GM21423 (cell line): ENCODE measurements at regions not wholly inside any gene's neighbourhood (a gene's known extent, or its start where the extent isn't known, plus 50 kb on each side); places are given as distances from the start of the nearest gene placed in this dataset.

ENCODE experiments used
- ATAC-seq: cut with Tn5 transposase; IDR thresholded peaks from one replicate; pipeline ENCODE4 v1.9.1; 2021; ENCODE audit warnings: mild to moderate bottlenecking, moderate library complexity; ENCODE audit not compliant: unreplicated experiment

DNA sequence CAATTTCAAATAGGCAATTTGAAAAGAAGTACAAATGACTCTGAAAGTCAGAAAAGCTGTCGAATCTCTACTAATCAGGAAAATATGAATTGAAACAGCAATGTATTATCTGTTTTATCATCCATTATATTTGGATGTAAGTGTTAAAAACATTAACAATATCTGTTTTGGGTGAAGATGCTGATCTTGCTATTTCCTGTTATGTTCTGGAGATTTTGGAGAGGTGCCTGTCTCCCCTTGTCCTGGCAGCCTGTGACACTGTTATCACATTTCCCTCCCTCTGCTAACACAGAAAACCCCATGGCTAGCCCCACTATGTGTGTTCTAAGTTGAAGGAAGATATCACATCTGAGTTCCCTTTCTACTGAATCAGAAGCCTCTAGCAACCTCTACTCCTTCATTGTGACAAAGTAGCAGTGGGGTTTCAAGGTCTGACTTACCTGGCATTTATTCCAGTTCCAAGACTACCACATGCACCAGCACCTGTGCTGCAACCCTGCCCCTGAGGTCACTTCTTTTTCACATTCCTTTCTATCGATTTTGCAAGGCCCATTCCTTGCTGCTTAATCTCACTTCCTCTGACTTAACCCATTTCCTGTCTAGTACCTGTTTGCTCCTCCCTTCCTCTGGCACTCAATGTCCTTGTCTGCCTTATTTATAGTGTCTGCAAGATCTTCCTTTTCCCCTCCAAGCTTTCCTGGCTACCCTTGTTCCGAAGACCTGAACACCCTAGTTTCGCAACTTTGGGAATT lies 95.5 kb upstream of the COL8A1 start:
- ATAC-seq, result peak; percentile 60

DNA sequence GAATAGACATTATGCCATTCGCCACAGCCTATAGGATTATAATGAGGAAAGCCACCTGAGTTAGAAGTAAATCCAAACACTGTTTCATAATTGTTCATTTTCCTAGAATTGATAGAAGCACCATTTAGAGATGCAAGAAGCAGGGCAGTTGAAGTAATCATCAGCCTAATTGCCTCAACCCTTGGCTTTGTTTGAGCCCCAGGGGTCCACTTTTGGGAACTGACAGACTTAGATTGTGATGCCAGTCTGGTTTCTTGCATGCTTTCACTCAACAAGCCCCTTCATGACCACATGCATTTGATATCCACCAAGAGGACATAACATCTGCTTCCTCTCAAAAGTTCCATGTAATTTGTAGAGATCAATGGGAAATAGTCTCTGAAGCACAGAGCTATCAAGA lies 97.2 kb upstream of the COL8A1 start:
- no peak for ATAC-seq

DNA sequence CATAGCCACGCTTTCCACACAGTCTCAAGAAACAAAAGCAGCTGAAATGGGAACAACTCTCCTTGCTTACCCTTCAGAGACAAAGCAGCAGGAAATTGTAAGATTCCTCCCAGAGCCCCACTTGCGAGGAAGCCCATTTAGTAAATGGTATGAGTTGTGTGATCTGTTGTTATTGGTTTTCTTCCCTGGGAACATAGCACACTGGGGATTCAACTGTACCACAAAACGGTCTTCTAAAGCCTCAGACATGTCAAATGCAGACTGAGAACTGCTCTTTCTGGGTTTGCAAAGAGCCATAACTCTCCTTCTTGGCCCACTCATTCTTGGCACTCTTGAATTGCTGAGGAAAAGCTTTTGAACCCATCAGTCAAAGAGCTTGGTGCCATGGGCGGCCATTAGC lies 101.0 kb upstream of the COL8A1 start:
- no peak for ATAC-seq

DNA sequence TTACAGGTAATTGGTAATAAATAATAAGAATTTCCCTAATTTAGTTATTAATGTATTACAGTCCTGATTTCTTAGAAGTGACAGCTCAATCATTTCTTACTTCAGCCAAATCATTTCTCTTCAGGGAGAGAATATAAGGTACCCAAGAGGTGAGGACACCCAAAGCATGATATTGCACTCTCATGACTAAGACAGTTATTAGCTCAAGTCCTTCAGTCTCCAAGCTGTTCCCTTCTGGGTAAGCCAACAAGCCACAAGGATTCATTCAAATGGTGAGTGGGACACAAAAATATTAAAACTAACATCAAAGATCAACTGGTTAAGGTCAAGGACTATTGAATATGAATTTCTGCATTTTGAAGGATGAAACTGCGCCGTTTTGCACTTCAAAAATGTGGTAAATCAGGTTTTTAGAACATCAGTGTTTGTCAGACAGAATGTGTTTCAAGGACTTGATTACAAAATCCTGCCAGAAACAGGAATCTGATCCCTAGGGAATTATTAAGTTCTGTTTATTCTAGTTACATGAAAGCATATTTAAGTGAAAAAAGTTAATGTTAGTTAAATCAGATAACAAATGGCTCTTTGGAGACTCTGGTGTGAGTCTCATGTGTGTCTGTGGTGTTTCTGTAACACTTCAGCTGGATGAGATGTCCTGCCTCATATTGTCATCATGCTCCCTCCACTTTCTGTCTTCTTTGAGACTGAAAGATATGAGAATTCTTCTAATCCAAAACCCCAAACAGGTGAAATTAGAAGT lies 101.7 kb upstream of the COL8A1 start:
- ATAC-seq, result no peak

DNA sequence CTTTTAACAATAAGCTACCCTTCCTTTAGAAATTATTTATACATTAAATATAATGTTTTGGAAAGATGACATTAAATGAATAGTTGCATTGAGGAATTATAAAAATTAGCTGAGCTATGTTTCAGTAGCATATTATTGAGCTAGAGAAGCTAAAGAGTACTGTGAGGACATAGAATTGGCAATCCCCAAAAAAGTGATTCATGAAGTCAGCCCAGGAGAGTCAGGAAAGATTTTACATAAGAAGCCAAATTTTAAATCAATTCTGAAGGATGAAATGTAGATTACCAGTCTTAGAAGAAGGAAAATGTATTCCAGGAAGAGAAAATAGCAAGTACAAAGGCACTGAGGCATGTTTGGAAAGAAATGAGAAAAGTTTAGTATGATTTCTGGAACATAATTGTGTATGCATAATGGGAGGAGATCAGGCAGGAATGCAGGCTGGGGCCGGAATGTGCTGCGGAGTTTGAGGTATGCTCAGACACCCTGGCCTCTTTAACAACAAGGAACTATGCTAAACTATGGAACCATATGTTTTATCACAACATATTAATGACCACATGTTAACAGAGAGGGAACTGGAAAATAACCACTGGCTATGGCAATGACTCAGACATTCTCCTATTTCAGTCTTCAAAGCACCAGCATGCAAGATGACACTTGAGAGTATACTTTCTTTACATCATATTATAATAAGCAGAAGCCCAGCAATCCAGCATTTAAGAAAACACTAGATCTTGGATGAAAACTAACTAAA lies 103.3 kb upstream of the COL8A1 start:
- peak; percentile 53 for ATAC-seq

DNA sequence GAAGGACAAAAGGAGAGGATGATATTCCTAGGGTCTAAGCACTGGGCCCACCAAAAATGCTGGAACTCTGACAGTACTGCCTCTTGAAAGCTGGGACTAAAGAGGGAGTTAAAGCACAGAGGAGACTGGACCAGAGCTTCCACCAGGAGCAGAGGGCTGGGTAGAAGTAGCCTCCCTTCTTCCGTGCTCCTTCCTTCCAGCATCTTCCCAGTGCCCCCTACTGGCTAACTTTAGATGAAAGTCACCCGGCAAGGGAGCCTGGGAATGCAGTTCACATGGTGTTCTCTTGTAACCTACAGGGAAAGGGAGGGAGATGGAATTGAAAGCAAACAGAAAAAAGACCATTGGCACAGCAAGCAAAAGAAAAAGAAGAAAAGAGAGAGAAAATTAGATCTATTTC lies 106.1 kb upstream of the COL8A1 start:
- ATAC-seq, result no peak

DNA sequence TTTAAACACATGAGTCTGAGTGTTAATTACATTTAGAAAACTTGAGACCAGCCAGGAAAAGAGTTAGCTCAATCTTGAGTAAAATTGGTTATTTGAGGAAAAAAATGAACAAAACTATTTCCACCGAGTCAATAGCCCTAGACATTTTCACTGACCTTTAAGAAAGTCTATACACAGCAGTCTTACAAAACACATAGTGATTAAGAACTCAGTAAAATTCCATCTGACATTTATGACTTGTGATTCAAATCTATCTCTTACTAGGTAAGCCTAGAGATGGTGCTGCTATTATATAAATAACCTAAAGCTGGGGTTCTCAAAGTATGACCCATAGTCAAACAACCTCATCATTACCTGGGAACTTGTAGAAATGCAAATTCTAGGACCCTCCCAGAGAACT lies 109.1 kb upstream of the COL8A1 start:
- ATAC-seq, result no peak

DNA sequence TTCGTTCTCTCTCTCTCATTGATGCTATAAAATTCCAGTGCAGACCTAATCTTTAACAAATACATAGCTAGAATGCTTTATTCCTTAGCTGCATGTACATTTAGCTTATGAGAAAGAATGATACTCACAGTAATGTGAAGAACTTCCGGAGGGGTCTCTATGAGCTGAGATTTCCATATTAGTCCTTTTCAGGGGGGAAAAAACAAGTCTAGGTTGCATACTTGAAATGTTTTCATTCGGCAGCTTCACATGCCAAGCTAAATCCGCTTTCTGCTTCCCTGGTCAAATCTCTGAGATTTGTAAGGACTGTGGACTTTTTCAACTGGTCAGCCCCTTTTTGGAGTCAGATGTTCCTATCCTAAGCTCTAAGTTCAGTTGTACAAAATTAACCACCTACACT lies 111.5 kb upstream of the COL8A1 start:
- no peak for ATAC-seq

DNA sequence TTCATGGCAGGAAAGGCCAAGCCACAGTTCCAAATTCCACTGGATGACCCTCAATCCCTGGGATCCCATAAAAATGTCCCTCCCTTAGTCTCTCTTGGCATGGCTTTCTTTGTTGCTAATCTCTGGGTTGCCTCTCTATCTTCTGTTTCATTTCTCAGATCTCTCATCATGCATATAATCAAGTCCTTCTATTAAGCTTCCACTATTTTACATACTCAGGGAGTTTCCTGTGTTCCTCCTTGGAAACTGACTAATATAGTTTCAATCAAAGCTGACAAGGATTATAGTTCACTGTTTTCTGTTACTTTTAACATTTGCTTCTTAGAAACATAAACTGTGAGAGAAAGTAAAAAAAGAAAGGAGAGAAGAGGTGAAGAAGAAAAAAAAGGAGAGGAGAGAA lies 113.8 kb upstream of the COL8A1 start:
- no peak for ATAC-seq

DNA sequence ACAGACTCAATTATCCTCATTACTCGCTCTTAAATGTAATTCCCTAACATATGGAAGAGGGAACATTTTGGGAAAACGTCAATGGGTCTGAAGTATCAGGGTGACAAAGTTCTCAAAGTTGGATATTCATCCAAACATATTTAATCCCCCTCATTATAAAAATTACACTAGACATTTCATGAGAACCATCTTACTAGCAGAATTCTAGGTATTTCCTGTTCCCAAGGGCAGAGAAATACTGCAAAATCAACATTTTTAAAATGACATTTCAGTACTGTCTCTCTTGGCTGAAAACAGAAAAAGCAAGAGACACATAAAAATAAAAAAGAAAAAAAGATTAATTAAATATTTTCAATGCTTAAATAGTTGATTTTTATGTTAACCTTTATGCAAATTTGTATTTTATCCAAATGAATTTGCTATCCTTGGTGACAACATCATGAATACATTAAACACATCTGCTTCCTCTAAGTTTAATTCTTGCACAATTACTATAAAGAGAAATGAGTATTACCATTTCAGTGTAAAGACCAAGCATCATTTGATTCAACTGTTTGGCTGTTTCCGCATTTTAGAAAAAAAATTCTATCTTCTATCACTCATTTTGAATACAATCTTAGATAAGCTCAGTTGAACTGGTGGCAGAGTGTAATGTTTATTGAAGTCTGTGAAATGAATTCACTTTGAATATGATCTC lies 114.8 kb upstream of the COL8A1 start:
- ATAC-seq, result no peak

DNA sequence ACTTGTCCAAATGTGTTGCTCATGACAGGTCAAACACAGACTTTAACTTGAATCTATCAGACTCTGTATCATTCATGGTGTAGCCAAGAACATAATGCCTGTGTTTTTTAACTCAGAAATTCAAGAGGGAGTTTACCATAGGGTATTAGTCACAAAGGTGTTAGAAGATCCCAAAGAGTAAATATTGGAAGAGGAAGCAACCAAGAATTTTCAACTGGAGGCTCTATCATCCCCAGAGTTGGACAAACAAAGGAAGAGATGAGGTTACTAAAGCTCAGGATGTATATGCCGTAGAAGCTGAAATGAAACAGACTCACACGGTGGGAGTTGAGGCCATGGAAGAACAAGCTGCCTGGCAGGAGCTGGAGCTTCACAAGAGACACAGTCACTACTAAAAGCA lies 116.2 kb upstream of the COL8A1 start:
- ATAC-seq, result no peak

DNA sequence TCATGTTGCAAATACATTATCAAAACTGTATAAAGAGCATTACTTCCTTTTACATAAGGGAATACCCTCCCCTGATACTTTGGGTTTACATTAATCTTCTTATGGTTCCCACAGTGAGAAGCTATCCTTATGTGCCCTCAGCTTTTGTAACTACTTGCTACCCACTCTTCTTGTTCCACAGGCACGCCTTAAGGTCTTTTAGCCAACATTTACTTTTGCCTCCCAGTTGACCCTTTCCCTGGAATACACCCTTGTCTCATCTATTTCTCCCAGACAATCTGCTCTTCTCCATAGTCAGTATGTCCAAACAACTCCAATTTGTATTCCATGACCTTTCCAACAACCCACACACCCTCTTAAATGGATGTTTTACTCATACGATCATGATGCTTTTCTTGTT lies 116.8 kb upstream of the COL8A1 start:
- ATAC-seq, result no peak

DNA sequence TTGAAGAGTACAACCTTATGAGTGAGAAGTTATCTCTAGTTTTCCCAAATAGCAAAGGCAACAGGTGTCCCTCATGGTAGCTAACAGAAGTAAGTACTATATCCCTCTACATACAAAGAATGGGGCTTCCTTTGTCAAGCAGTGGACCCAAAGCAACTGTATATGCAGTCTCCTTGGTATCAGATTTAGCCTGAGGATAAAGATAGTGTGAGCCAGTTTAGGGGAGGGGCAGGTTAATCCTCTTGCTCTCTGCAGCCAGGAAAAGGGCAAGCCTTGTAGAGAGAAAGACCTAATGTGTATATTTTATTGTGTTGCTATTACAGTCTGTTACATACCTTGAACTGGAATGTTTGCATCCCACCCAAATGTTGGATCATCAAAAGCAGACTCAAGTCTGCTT lies 117.9 kb upstream of the COL8A1 start:
- no peak for ATAC-seq

DNA sequence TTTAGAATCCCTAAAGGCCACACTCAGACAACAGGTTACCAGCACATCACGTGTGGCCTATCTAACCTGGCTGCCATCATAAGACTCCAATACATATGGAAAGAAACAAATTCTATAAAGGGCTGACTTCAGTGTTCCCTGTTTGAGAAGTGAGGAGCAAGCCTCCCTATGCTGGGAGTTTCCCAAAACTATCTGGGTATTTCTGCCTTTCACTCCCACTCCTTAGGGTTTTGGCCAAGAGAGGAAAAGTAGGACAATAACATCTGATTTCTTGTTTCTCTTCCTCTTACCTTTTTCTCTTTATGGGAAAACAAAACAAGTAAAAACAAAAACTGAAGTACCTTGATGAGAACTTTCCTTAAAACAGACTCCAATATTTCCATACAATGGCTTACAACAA lies 121.5 kb upstream of the COL8A1 start:
- ATAC-seq, result no peak

DNA sequence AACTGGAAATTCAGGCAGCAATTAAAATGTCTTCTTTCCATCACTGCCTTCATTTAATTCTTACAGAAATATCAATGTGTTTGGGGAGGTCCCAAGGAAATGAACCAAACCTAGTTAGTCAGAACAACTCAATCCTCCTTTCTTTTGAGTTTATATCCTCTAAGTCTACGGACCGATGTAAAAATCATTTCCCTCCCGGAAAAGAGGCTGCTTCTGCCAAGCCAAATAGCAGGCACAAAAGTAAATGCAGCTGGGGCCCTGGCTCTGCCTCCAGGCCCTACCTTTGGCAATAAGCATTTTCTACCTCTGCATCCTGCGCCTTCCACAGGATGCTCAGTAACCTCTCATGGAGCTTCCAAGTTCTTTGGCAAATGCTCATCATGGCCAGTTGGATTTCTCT lies 122.5 kb upstream of the COL8A1 start:
- ATAC-seq, result no peak

DNA sequence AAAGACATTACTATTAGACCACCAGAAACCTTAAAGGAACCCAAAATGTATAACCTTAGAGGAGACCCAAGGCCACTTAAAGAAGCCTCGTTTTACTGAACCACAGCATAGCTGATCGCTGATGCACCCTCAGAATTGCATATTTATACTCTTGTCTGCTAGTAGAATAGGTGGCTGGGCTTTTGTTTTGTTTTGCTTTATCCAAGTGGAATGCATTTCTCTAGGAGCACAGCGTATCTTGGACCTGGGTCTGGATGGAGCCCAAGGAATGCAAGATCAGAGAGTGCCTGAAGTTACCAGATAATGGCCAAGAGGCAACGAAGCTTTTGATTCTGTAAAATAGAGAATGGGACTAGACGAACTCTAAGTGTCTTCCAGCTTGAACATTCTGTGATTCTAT lies 129.2 kb upstream of the COL8A1 start:
- ATAC-seq, result no peak

DNA sequence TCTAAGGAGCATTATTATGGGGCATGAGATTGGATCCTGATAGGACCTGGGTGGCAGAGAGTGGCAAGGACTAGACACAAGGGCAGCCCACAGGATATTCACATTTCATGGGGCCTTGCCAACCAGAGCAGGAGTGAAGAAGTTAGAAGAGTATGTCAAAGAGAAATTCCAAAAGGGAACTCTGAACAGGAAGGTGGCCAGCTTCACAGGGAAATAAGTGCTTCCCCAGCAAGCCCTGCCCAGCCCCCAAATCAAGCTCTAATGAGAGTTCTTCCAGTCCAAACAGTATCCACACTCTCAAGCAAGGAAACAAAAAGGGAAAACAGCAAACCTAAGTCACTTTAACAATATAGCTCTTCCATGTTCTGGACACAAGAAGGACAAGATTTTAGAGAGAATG lies 130.2 kb upstream of the COL8A1 start:
- ATAC-seq, result no peak

DNA sequence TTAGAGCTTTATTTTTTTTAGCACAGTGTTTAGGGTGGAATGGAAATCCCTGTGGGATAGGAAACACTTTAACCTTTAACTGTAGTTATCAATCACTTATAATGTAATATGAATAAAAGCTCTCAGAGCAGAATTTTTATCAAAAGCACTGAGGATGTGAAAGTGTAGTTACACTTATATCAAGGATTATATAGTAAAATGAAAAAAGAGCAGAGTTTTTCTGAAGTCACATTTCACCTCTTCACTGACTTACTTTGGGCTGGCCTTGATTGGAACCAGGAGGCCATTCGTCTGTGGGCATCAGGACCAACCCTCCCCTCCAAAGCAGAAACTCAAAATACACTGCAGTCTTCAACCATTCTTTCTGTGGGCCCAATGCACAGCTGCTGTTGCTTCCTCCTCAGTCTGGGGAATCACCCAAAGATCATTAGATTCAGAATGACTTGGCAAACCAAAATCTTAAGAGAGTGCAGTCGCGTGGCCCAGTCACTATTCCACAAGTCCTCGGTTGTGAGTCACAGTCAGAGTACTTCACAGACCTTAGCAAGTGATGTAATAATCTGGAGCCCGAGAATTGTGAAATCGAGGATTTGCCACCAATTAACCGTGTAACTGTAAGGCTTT lies 132.6 kb upstream of the COL8A1 start:
- peak; percentile 98 for ATAC-seq

DNA sequence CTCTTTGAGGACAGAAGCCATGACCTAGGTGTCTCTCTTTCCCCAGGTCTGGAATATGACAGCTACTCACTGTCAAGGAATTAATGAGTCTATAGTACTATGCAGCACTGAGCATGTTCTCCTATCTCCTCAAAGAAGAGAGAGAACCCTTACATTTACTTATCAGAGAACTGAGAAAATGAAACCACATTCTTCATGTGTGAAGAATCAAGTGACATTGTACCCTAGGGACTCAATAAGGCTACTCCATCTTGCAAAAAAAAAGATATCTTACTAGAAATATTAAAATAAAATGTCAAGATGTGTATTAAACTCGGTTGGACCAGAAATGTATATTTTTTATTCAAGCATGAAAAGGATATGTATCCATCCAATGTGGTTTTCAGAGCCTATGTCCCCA lies 133.2 kb upstream of the COL8A1 start:
- ATAC-seq, result peak; percentile 43

DNA sequence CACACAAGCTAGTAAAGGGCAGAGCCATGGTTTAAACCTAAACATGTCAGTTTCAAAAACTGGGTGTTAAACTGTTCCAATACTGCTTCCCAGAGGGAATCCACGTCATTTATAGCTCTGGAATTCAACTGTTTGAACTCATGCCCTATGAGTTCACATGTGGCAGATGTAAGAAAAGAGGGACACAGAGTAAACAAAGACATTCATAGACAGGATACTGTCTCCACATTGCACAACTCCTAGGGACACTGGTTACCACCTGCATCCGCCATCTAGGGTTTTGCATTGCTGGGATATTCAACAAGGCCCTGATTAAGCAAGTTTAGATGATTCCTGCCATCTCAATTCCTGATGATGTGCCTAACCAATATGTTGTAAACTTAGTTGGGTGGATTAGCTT lies 134.1 kb upstream of the COL8A1 start:
- ATAC-seq, result no peak

DNA sequence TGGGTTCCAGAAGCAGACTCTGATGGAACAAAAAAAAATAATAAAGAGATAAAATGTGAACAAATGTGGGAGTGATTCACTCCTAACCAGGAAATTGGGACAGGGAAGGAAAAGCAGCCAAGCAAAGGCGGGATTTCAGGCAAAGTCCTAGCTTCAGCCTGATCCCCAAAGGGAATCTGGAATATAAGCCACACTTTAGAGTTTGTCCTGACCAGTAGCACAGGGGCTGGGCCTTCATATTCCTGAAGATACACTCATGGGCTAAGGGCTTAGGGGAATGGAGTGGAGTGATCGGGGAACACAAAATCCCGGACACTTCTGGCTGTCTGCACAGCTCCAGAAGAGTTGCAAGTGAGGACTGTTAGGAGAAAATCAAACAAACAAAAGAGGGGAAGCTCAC lies 135.0 kb upstream of the COL8A1 start:
- no peak for ATAC-seq
